HepG2 (cell line): ENCODE measurements at regions not wholly inside any gene's neighbourhood (a gene's known extent, or its start where the extent isn't known, plus 50 kb on each side); places are given as distances from the start of the nearest gene placed in this dataset.

Experiments
- ATAC-seq: fragments of 200-7000 bp; cut with Tn5 transposase; 3 replicates; pipeline ENCODE4 v1.9.1; 2020; ENCODE audit warnings: mild to moderate bottlenecking, moderate library complexity
- BruUV-seq: library from RNA; stranded (reverse); fragments of 400-500 nt; replicated peaks from 2 replicates; lab custom pipeline; 2021; lab: Mats Ljungman, UMichigan
- CTCF ChIA-PET: fragments of 300-600 bp; formaldehyde crosslinking; extraction: SDS; loops from one replicate; lab custom pipeline; 2021; ENCODE audit warnings: low total read pairs, inconsistent platforms, low intra/inter-chr PET ratio; lab: Yijun Ruan, JAX
- POLR2A ChIA-PET: fragments of 350-600 bp; sonication (Branson Sonifier 250); formaldehyde crosslinking; loops from one replicate; lab custom pipeline; 2020; ENCODE audit warnings: antibody characterized with exemption, inconsistent platforms; lab: Yijun Ruan, JAX
- DNase-seq: peaks from one replicate; pipeline ENCODE4 v3.0.0-alpha.2; 2015; ENCODE audit warnings: low spot score
- FAIRE-seq: peaks from 3 replicates; lab custom pipeline; 2011; peaks lifted over from hg19 to GRCh38; lab: Jason Lieb, UNC
- H2AFZ ChIP-seq: one replicate; pipeline ENCODE4 v1.6.1; 2011; ENCODE audit warnings: low read length, inconsistent platforms
- H3K27ac ChIP-seq: fragments of 300-600 bp; 3 replicates; pipeline ENCODE4 v1.8.0; 2011; ENCODE audit warnings: mixed run types, mild to moderate bottlenecking, mixed read lengths, low read length, inconsistent platforms; ENCODE audit not compliant: insufficient read depth; ENCODE audit errors: extremely low read length
- H3K27me3 ChIP-seq, 2 experiments: fragments of 200-600 bp in 1 of 2; 2 replicates in 1 of 2; 3 replicates in 1 of 2; pipeline versions ENCODE4 v1.6.0 to v1.8.0; 2011; ENCODE audit warnings: low read length in 2 of 2, mild to moderate bottlenecking in 2 of 2, moderate library complexity in 2 of 2, inconsistent platforms in 1 of 2; ENCODE audit not compliant: insufficient read depth in 2 of 2, control insufficient read depth in 1 of 2
- H3K36me3 ChIP-seq, 2 experiments: fragments of 200-600 bp in 1 of 2; replicated peaks in 1 of 2; 2 replicates in 1 of 2; 3 replicates in 1 of 2; pipeline versions ENCODE4 v1.5.1 to v1.8.0; 2011; ENCODE audit warnings: low read length in 2 of 2, inconsistent platforms in 1 of 2; ENCODE audit not compliant: insufficient read depth in 2 of 2, control insufficient read depth in 1 of 2
- H3K4me1 ChIP-seq: 2 replicates; pipeline ENCODE4 v1.5.1; 2012; ENCODE audit warnings: low read length, inconsistent platforms; ENCODE audit not compliant: insufficient read depth
- H3K4me2 ChIP-seq: 2 replicates; pipeline ENCODE4 v1.6.0; 2011; ENCODE audit warnings: low read depth, low read length, inconsistent platforms
- H3K4me3 ChIP-seq, 3 experiments: fragments of 200-600 bp in 1 of 3; sonication (generic), shearing (Covaris generic) in 1 of 3; replicated peaks in 1 of 3; 2 replicates each; pipeline ENCODE4 v1.5.1; 2011 to 2016; ENCODE audit warnings: low read length in 3 of 3, inconsistent platforms in 2 of 3, low read depth in 2 of 3, mild to moderate bottlenecking in 2 of 3, control low read depth in 1 of 3, mixed read lengths in 1 of 3; ENCODE audit not compliant: insufficient read depth in 1 of 3
- H3K79me2 ChIP-seq: one replicate; pipeline ENCODE4 v1.6.1; 2011; ENCODE audit warnings: low read length, inconsistent platforms; ENCODE audit not compliant: insufficient read depth
- H3K9ac ChIP-seq: 2 replicates; pipeline ENCODE4 v1.6.0; 2011; ENCODE audit warnings: mild to moderate bottlenecking, low read depth, low read length, inconsistent platforms; ENCODE audit not compliant: insufficient read depth
- H3K9me3 ChIP-seq: 2 replicates; pipeline ENCODE4 v1.5.1; 2012; ENCODE audit warnings: mild to moderate bottlenecking, low read length
- H4K20me1 ChIP-seq: 2 replicates; pipeline ENCODE4 v1.6.0; 2011; ENCODE audit warnings: inconsistent platforms, mild to moderate bottlenecking, low read length, moderate library complexity; ENCODE audit not compliant: insufficient read depth
- ZNF121 ChIP-seq: sonication (generic); formaldehyde crosslinking; IDR thresholded peaks from 2 replicates; pipeline ENCODE4 v1.5.0; 2020; ENCODE audit warnings: mild to moderate bottlenecking, missing genetic modification reagents
- ZNF337 ChIP-seq: sonication (generic); formaldehyde crosslinking; IDR thresholded peaks from 2 replicates; pipeline ENCODE4 v1.5.1; 2020; ENCODE audit warnings: missing genetic modification reagents, low read depth, mild to moderate bottlenecking, borderline replicate concordance
- ZNF550 ChIP-seq: sonication (generic); formaldehyde crosslinking; IDR thresholded peaks from 2 replicates; pipeline ENCODE4 v1.4.0; 2020; ENCODE audit warnings: mild to moderate bottlenecking, missing genetic modification reagents, borderline replicate concordance
- ZNF781 ChIP-seq: sonication (generic); formaldehyde crosslinking; IDR thresholded peaks from 2 replicates; pipeline ENCODE4 v1.5.1; 2020; ENCODE audit warnings: borderline replicate concordance, mild to moderate bottlenecking, missing genetic modification reagents; ENCODE audit errors: not compliant biosample characterization
- ZNF879 ChIP-seq: sonication (generic); formaldehyde crosslinking; IDR thresholded peaks from 2 replicates; pipeline ENCODE4 v1.8.1; 2023; ENCODE audit warnings: missing genetic modification reagents
- WGBS: methylation state at CpG from one replicate; pipeline ENCODE4 v1.1.6; 2017; ENCODE audit warnings: low lambda C conversion rate; 5-methylcytosine and 5-hydroxymethylcytosine counted together
- in situ Hi-C: cut with HindIII; loops from 2 replicates; pipeline ENCODE4 v1.10.0; 2017; ENCODE audit warnings: low pct_unique_long_range_greater_than_20kb; ENCODE audit not compliant: extremely low pct_ligation_motif_present
- intact Hi-C: fragments of 100-400 bp; cut with micrococcal nuclease; formaldehyde crosslinking; loops from one replicate; pipeline ENCODE4 v1.10.0; 2022; ENCODE audit not compliant: unreplicated experiment
- TF ChIP-seq, protein P1 (sequence below): sonication (generic); formaldehyde crosslinking; conservative IDR thresholded peaks from 2 replicates; pipeline ENCODE4 v1.4.0; 2020; ENCODE audit warnings: missing genetic modification reagents
- TF ChIP-seq, protein P2 (sequence below): sonication (generic); formaldehyde crosslinking; IDR thresholded peaks from 2 replicates; pipeline ENCODE4 v1.5.0; 2020; ENCODE audit warnings: missing genetic modification reagents
- TF ChIP-seq, protein P3 (sequence below): sonication (generic); formaldehyde crosslinking; IDR thresholded peaks from 2 replicates; pipeline ENCODE4 v1.4.0; 2020; ENCODE audit warnings: missing genetic modification reagents

- no peak for ATAC-seq
- Histone ChIP-seq H4K20me1 (no peaks in the 10 kb centered on the region), H3K4me2 (no peak overlapping the region), H3K27me3 (no peaks in the 10 kb centered on the region), H3K79me2 (no peaks in the 10 kb centered on the region), H2AFZ (no peak overlapping the region), H3K36me3 (no peaks in the 10 kb centered on the region), H3K4me3 (no peak overlapping the region), H3K9me3 (peaks cover 72% of the 10 kb centered on the region), H3K9ac (no peak overlapping the region), H3K27ac (no peak overlapping the region), H3K4me1 (no peaks in the 10 kb centered on the region)
- no peak for FAIRE-seq
- 8% methylated on average over 8 of the region's 16 CpGs for WGBS
- ChIA-PET POLR2A (no interaction called here), CTCF (no interaction called here)
- DNase-seq, result no peak
- TF ChIP-seq, protein P1, sequence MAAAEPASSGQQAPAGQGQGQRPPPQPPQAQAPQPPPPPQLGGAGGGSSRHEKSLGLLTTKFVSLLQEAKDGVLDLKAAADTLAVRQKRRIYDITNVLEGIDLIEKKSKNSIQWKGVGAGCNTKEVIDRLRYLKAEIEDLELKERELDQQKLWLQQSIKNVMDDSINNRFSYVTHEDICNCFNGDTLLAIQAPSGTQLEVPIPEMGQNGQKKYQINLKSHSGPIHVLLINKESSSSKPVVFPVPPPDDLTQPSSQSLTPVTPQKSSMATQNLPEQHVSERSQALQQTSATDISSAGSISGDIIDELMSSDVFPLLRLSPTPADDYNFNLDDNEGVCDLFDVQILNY, result no peak
- TF ChIP-seq ZNF781 (CRISPR knock-in tag), result no peak
- TF ChIP-seq, protein P2, sequence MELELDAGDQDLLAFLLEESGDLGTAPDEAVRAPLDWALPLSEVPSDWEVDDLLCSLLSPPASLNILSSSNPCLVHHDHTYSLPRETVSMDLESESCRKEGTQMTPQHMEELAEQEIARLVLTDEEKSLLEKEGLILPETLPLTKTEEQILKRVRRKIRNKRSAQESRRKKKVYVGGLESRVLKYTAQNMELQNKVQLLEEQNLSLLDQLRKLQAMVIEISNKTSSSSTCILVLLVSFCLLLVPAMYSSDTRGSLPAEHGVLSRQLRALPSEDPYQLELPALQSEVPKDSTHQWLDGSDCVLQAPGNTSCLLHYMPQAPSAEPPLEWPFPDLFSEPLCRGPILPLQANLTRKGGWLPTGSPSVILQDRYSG (CRISPR knock-in tag), result no peak
- intact Hi-C loops (no loop called here), in situ Hi-C loops (no loop called here)
- no TSS peak for BruUV-seq
These were observed 202.6 kb downstream of the TSHZ3 start for GRCh38 chr19:31146546-31147183.

GRCh38 chr19:31146015-31146414, 203.2 kb downstream of the TSHZ3 start:
- no peak overlapping the region for H2AFZ ChIP-seq
- no peaks in the 10 kb centered on the region for H3K36me3 ChIP-seq
- CTCF ChIA-PET, result no interaction called here
- no peak for ATAC-seq
- intact Hi-C loops, result no loop called here
- peaks cover 72% of the 10 kb centered on the region for H3K9me3 ChIP-seq
- DNase-seq, result no peak
- in situ Hi-C loops, result no loop called here
- POLR2A ChIA-PET, result no interaction called here
- WGBS, result 32% methylated on average over 12 of the region's 13 CpGs
- no peaks in the 10 kb centered on the region for H4K20me1 ChIP-seq
- no peak overlapping the region for H3K4me2 ChIP-seq
- TF ChIP-seq, protein P3, sequence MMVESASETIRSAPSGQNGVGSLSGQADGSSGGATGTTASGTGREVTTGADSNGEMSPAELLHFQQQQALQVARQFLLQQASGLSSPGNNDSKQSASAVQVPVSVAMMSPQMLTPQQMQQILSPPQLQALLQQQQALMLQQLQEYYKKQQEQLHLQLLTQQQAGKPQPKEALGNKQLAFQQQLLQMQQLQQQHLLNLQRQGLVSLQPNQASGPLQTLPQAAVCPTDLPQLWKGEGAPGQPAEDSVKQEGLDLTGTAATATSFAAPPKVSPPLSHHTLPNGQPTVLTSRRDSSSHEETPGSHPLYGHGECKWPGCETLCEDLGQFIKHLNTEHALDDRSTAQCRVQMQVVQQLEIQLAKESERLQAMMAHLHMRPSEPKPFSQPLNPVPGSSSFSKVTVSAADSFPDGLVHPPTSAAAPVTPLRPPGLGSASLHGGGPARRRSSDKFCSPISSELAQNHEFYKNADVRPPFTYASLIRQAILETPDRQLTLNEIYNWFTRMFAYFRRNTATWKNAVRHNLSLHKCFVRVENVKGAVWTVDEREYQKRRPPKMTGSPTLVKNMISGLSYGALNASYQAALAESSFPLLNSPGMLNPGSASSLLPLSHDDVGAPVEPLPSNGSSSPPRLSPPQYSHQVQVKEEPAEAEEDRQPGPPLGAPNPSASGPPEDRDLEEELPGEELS (CRISPR knock-in tag), result no peak
- TF ChIP-seq ZNF121, result no peak
- no peak for TF ChIP-seq ZNF550 (CRISPR knock-in tag)
- no peak for TF ChIP-seq ZNF879
- TF ChIP-seq ZNF337 (CRISPR knock-in tag), result no peak
- TF ChIP-seq, all 625 proteins: peak for 0
- Histone ChIP-seq H3K27ac (no peak overlapping the region), H3K4me3 (no peak overlapping the region), H3K79me2 (no peaks in the 10 kb centered on the region), H3K9ac (no peak overlapping the region), H3K4me1 (no peaks in the 10 kb centered on the region), H3K27me3 (no peaks in the 10 kb centered on the region)
- BruUV-seq, result no TSS peak
- no peak for FAIRE-seq
